Urinary bladder (tissue), 3 donors: ENCODE measurements at regions not wholly inside any gene's neighbourhood (a gene's known extent, or its start where the extent isn't known, plus 50 kb on each side); places are given as distances from the start of the nearest gene placed in this dataset.
A peak's percentile ranks its signal among the peaks of the same experiment; 100 is the strongest.

Experiments used
- DNase-seq: peaks from one replicate; pipeline ENCODE4 v3.0.0-alpha.2; 2015; ENCODE audit errors: extremely low spot score
- H3K27ac ChIP-seq: one replicate; pipeline ENCODE4 v1.5.1; 2013; ENCODE audit warnings: low read depth, mild to moderate bottlenecking, moderate library complexity
- H3K36me3 ChIP-seq: one replicate; pipeline ENCODE4 v1.6.1; 2013; ENCODE audit warnings: mild to moderate bottlenecking, moderate library complexity; ENCODE audit not compliant: insufficient read depth
- H3K4me1 ChIP-seq: one replicate; pipeline ENCODE4 v1.6.1; 2013; ENCODE audit warnings: mild to moderate bottlenecking, moderate library complexity; ENCODE audit not compliant: insufficient read depth
- H3K4me3 ChIP-seq: one replicate; pipeline ENCODE4 v1.5.1; 2013; ENCODE audit warnings: low read depth, low read length
- WGBS: extraction: QIAGEN DNeasy Blood & Tissue Kit; methylation state at CpG from one replicate; pipeline ENCODE4 v1.1.7; 2013; 5-methylcytosine and 5-hydroxymethylcytosine counted together
- donor health status: healthy with polysubstance abuse.
- donor health status: healthy.

DNA sequence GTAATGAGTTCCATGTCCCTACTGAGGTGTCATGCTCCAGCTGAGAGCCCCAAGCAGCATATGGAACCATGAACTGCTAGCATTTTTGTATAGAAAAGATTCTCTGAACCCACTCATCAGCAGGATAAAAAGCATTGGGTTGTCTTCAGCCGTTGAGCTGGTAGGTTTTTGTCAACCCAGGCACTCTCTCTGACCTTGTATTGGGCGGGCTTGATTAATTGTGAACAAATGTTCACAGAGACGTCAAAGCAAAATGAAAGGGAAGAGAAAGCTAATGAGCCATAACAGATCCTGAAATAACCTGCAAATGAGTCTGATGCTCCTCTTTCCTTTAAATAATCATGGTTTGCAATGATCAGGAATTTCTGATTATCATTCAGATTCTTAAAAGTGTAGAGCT is 924.7 kb upstream of the CELF2 start:
- no peak for DNase-seq
- no peaks in the 10 kb centered on the region for H3K4me1 ChIP-seq
- no peaks in the 10 kb centered on the region for H3K36me3 ChIP-seq
- no peak overlapping the region for H3K27ac ChIP-seq
- no peak overlapping the region for H3K4me3 ChIP-seq
- 76% methylated on average over 3 of the region's 3 CpGs for WGBS

DNA sequence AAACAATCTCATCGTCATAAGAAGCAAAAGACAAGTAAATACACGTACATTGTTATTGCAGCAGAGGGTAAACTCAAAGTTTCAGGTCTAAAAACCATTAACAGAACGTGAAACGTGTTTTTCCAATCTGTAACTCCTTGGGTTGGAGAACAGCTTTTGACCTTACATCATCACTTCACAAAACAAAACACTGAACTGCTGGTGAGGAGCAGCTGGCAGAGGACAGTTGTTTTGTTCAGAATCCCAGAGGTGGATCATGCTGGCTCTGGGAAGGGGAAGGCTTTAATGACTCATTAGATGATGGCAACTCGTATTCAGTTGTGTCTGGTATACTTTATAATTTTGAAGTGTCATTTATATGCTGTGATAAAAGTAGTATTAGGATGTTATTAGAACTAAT is 923.0 kb upstream of the CELF2 start:
- Histone ChIP-seq H3K4me3 (no peak overlapping the region), H3K27ac (no peak overlapping the region), H3K36me3 (no peaks in the 10 kb centered on the region), H3K4me1 (no peaks in the 10 kb centered on the region)
- no peak for DNase-seq
- WGBS = 34% methylated on average over 5 of the region's 5 CpGs

DNA sequence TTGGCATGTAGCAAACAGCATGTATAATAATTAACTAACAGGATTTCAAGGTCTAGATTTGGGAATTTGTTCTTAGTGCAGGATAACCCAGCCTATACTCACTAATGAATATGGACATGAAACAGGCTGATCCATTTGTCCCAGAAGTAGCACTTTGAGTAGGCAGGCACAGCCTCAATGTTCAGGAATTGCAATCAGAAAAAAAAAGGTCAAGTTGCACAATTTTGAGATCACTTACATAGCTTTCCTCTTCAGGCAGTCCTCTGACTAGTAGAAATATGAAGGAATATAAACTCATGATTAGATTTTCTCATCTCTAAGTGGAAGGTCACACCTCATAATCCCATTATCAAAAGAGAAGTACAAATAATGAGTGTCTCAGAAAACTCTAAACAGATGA is 921.4 kb upstream of the CELF2 start:
- no peak for DNase-seq
- Histone ChIP-seq H3K27ac (no peak overlapping the region), H3K4me1 (no peaks in the 10 kb centered on the region), H3K36me3 (no peaks in the 10 kb centered on the region), H3K4me3 (no peak overlapping the region)

DNA sequence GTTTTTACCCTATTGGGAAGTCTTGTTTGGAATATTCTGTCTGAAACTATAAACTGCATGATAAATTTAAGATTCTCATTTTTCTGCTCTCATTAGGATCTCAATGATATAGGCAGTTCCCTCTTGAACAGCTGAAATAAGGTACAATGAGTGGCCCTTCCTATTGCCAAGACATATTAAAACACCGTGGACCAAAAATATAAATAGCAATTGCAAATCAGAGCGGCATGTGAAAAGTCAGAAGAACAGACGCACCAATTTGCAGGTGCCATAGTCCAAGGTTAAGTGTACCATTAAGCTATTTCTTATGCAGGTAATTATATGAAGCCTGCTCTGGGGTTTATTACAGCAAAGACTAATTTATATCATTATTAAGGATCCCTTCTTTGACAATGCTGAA is 920.8 kb upstream of the CELF2 start:
- Histone ChIP-seq H3K4me3 (no peak overlapping the region), H3K4me1 (no peaks in the 10 kb centered on the region), H3K27ac (no peak overlapping the region), H3K36me3 (no peaks in the 10 kb centered on the region)
- no peak for DNase-seq
- 80% methylated on average over 3 of the region's 3 CpGs for WGBS

DNA sequence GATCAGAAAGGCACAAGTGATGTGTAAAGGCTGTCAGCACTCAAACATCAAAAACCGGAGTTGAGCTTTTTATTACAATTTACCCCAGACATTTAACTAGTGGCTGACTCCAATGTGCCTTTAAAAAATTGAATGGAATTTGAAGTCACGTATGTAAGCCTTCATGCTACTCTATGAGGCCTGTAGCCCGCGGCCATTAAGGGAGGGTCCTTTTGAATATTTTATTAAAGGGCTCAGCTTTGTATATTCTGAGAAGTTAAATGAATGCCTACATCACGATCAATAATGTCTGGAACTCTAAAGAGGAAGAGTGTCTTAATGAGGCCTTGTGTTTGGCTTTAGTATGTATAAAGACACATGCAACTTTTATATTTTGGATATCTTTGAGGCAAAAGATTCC is 916.6 kb upstream of the CELF2 start:
- H3K4me3 ChIP-seq = no peak overlapping the region
- no peaks in the 10 kb centered on the region for H3K36me3 ChIP-seq
- no peak for DNase-seq
- H3K4me1 ChIP-seq = no peaks in the 10 kb centered on the region
- 93% methylated on average over 5 of the region's 5 CpGs for WGBS
- no peak overlapping the region for H3K27ac ChIP-seq

DNA sequence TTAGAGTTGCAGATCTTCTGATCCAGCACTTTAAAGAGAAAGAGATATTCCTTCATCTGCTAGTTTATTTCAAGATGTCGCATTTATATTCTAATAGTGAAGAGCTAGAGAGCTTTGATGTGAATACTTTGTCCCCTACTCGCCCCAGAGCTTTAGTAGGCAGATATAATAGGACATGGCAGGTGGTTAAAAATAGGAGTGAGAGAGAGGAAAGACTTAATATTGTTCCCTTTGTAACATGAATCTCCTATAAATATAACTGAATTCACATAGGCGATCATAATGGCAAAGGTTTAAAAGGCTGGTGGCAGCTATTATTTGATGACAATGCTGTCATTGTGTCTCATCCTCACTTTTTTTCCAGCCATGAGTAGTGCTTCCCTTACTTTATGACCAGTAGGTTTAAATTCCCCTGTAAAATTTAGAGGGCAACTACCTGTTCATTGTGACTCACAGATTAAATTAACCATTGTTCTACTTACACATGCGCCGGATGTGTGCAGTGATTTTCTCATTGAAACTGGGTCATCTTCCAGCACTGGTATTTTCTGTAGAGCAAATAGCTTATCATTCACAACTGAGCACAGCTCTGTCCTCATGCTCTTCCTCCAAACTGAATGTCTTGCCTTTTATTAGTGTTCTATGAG is 906.7 kb upstream of the CELF2 start:
- Histone ChIP-seq H3K4me3 (no peak overlapping the region), H3K27ac (no peak overlapping the region), H3K36me3 (no peaks in the 10 kb centered on the region), H3K4me1 (no peaks in the 10 kb centered on the region)
- DNase-seq = no peak
- WGBS = 94% methylated on average over 5 of the region's 5 CpGs

DNA sequence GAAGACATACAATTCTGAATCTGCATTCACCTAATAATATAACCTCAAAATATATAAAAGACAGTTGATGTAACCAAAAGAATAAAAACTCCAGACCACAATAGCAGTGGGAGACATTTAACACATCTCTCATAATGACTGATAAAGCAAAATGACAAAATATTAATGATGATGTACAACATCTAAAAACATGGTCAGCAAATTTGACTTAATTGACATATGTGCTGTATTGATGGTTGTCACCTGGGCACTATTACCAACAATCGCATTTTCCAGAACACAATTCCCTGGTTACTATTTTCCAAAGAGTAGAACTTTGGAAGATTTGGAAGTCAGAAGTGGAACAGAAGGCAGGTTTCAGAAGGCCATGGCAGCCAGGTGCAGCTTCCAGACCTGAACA is 899.5 kb upstream of the CELF2 start:
- Histone ChIP-seq H3K4me3 (no peak overlapping the region), H3K36me3 (no peaks in the 10 kb centered on the region), H3K4me1 (no peaks in the 10 kb centered on the region), H3K27ac (no peak overlapping the region)
- WGBS = 100% methylated on average over 1 of the region's 1 CpG
- DNase-seq = no peak

DNA sequence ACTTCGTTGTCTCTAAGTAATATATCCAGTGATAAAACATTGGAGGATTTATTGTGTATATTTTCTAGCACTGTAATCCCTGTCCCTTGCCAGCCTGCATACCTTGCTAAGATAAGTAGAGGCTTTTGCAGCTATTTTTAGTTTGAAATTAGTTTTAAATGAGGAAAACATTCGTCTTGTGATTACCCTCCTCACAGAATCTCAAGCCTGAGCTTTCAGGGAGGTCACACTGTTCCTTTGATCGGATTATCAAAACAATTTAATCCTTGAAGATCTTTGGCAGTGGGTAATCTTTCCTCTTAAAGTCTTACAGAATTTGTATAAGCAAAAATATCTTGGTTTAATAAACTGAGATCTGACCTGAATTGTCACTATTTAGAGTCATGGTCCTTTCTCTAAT is 897.0 kb upstream of the CELF2 start:
- Histone ChIP-seq H3K4me3 (no peak overlapping the region), H3K4me1 (no peaks in the 10 kb centered on the region), H3K27ac (no peak overlapping the region), H3K36me3 (no peaks in the 10 kb centered on the region)
- 33% methylated on average over 3 of the region's 3 CpGs for WGBS
- DNase-seq = no peak

DNA sequence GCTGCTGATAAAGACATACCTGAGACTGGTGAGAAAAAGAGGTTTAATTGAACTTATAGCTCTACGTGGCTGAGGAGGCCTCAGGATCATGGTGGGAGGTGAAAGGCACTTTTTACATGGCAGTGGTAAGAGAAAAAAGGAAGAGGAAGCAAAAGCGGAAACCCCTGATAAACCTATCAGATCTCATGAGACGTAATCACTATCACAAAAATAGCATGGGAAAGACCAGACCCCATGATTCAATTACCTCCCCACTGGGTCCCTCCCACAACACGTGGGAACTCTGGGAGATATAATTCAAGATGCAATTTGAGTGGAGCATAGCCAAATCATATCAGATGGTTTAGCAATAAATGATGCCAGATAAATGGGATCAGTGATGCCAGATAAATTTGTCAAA is 892.0 kb upstream of the CELF2 start:
- Histone ChIP-seq H3K27ac (no peak overlapping the region), H3K36me3 (no peaks in the 10 kb centered on the region), H3K4me1 (no peaks in the 10 kb centered on the region), H3K4me3 (no peak overlapping the region)
- peak; percentile 8 for DNase-seq
- WGBS = 72% methylated on average over 4 of the region's 4 CpGs

DNA sequence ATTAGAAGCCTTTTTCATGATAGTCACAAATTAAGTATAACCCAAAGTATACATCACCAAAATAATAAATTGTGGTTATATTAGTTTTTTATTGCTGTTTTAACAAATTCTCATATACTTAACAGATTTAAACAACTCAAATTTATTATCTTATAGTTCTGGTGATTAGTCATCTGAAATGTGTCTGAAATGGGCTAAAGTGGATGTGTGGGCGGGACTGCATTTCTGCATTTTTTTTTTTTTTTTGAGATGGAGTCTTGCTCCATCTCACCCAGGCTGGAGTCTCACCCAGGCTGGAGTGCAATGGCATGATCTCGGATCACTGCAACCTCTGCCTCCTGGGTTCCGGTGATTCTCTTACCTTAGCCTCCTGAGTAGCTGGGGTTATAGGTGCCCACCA is 891.5 kb upstream of the CELF2 start:
- no peak for DNase-seq
- H3K36me3 ChIP-seq = no peaks in the 10 kb centered on the region
- 95% methylated on average over 3 of the region's 3 CpGs for WGBS
- H3K4me3 ChIP-seq = no peak overlapping the region
- H3K27ac ChIP-seq = no peak overlapping the region
- H3K4me1 ChIP-seq = no peaks in the 10 kb centered on the region

DNA sequence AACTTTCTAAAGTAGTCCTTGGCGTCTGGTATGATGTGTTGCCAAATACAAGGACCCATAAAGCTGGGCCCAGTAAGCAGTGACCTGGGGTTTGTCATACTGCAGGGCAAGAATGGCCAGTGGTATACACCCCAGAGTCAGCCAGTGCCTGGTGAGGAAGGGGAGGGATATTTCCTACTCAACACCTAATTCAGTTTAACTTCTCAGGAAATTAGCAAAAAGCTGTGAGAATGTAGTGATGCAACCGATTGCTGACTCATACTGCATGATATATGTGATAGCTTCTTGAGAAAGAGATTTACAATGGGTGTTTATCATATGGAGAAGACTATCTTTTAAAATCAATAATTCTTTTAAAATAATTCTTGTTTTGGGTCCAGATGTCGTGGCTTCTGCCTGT is 889.3 kb upstream of the CELF2 start:
- H3K27ac ChIP-seq = no peak overlapping the region
- DNase-seq = no peak
- H3K4me1 ChIP-seq = no peaks in the 10 kb centered on the region
- 82% methylated on average over 3 of the region's 3 CpGs for WGBS
- H3K4me3 ChIP-seq = no peak overlapping the region
- H3K36me3 ChIP-seq = no peaks in the 10 kb centered on the region

DNA sequence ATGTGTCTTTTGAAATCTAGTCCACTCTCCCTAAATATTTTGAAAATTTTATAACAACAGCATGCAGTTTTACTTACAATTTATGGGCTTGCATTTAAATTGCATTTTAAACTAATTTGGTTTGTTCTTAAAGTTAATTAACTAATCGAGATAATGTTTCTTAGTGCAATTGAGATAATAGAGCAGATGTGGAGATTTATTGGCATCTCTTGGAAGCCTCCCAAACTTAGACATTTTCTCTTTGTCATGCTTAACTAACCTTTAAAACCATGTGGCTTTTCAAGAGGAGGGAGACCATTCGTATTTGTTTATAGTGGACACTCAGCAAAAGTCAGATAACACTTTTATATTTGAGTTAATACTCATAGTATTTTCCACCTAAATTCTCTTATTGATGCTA is 887.0 kb upstream of the CELF2 start:
- Histone ChIP-seq H3K36me3 (no peaks in the 10 kb centered on the region), H3K4me1 (no peaks in the 10 kb centered on the region), H3K4me3 (no peak overlapping the region), H3K27ac (no peak overlapping the region)
- WGBS = 65% methylated on average over 2 of the region's 2 CpGs
- no peak for DNase-seq

DNA sequence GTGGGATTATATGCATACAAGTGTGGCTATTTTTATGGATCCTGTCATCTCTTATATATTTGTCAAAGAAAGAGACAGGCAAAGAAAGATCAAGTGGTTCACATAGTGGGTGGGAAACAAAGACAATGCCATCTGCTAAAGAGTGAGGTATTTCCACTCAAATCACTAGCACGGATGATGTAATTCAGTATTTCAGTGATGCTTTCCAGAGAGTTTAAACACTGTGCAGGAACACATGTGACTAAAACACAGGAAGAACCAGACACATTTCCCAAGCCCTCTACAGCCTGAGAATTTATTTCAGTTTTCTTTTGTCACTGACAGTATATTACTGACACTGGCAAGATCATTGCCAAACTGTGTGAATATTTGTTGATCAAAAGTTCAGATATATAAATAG is 885.7 kb upstream of the CELF2 start:
- Histone ChIP-seq H3K27ac (no peak overlapping the region), H3K4me1 (no peaks in the 10 kb centered on the region), H3K4me3 (no peak overlapping the region), H3K36me3 (no peaks in the 10 kb centered on the region)
- 46% methylated on average over 1 of the region's 1 CpG for WGBS
- DNase-seq = no peak

DNA sequence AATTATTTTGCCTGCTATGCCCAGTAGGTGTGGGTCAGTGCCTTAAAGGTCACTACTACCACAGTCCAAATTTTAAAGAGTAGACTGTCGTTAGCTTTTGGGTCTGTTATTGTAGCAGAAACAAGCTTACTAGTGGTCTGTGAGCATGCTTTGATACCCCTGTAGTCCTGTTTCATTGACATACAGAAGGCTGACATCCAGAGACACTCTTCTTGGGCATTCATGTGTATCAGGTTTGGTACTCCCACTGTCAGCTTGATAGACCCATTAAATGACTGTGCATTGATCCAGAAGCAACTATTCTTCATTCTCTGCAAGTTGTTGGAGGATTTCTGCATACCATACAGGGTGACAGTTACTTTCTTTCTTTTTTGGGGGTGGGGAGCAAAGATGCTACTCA is 884.4 kb upstream of the CELF2 start:
- DNase-seq = no peak
- WGBS = 89% methylated on average over 1 of the region's 1 CpG
- no peak overlapping the region for H3K27ac ChIP-seq
- no peaks in the 10 kb centered on the region for H3K36me3 ChIP-seq
- no peaks in the 10 kb centered on the region for H3K4me1 ChIP-seq
- H3K4me3 ChIP-seq = no peak overlapping the region

DNA sequence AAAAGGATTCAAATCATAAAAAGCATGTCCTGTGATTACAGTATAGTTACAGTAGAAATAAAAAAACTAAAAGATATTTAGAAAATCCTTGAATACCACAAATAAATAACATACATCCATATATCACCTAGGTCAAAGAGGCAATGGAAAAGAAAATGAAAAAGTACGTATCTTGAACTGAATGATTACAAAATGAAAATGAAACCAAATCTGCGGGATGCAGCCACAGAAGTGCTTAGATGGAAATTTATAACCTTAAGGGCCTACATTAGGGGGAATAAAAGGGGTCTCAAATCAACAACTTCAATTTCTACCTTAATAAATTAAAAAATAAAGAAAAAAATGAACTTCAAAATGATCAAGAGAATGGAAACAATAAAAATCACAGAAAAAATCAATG is 879.0 kb upstream of the CELF2 start:
- peak overlapping the region; percentile 9 for H3K4me3 ChIP-seq
- 67% methylated on average over 2 of the region's 2 CpGs for WGBS
- no peaks in the 10 kb centered on the region for H3K4me1 ChIP-seq
- H3K27ac ChIP-seq = no peak overlapping the region
- no peak for DNase-seq
- H3K36me3 ChIP-seq = no peaks in the 10 kb centered on the region
